ENCODE measurements at regions not wholly inside any gene's neighbourhood (a gene's known extent, or its start where the extent isn't known, plus 50 kb on each side); places are given as distances from the start of the nearest gene placed in this dataset.

DNA sequence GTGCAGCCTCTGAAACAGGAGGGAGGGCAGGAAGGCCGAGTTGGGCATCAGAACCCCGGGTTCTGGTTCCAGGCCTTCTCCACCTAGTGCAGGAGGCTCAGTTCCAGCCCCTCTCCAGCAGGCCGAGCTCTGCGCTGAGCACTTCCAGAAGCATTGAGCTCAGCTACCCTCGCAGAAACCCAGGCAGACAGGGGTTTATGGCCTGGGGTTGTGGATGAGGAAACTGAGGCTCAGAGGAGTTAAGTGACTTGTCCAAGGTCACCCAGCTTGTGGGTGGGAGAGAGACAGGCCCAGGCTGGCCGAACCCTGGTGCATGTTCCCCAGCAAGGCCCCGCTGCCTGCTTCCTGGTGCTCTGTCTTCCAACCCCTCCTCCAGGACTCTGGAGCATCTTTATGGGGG lies 348.9 kb downstream of the PTPRU start:
- Mint-ChIP-seq H3K27me3 (peaks cover 11 to 25% of the 10 kb centered on the region in 2 donors), H3K4me3 (no peak overlapping the region), H3K27ac (no peak overlapping the region), H3K36me3 (no peaks in the 10 kb centered on the region), H3K9me3 (peaks cover 2 to 12% of the 10 kb centered on the region in 2 donors), H3K4me1 (no peaks in the 10 kb centered on the region)
- ATAC-seq (replicated peaks) (no peak), DNase-seq (no peak)

- ATAC-seq (replicated peaks) (no peak), DNase-seq (no peak)
- Mint-ChIP-seq H3K27me3 (peaks cover 11 to 21% of the 10 kb centered on the region in 2 donors), H3K4me3 (no peak overlapping the region), H3K9me3 (peaks cover 0 to 8% of the 10 kb centered on the region in 2 donors), H3K4me1 (no peaks in the 10 kb centered on the region), H3K27ac (no peak overlapping the region), H3K36me3 (no peaks in the 10 kb centered on the region)
Measured at GRCh38 chr1:29584776-29585175, 348.5 kb downstream of the PTPRU start.

DNA sequence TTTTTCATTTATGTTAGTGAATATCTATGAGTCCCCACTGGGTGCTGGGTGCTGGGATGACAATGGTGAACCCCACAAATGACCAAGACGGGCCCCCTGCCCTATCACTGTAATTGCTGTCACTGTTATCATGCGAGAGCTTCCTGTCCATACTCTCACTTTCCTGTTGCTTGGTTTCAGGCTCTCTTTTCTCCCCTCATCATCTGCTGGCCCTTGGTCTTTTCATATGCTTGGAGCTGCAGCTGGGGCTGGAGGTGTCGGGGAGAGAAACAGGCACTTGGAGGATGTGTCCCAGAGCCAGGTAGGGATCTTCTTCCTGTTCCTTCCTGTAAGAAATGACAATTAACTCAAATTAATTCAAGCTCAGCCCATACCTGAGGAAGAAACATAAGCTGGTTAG lies 348.0 kb downstream of the PTPRU start:
- H3K27me3 Mint-ChIP-seq = peaks cover 11 to 21% of the 10 kb centered on the region in 2 donors
- no peaks in the 10 kb centered on the region for H3K4me1 Mint-ChIP-seq
- H3K9me3 Mint-ChIP-seq = peaks cover 0 to 8% of the 10 kb centered on the region in 2 donors
- ATAC-seq (replicated peaks) (no peak), DNase-seq (no peak)
- H3K27ac Mint-ChIP-seq = no peak overlapping the region
- no peaks in the 10 kb centered on the region for H3K36me3 Mint-ChIP-seq
- H3K4me3 Mint-ChIP-seq = no peak overlapping the region

DNA sequence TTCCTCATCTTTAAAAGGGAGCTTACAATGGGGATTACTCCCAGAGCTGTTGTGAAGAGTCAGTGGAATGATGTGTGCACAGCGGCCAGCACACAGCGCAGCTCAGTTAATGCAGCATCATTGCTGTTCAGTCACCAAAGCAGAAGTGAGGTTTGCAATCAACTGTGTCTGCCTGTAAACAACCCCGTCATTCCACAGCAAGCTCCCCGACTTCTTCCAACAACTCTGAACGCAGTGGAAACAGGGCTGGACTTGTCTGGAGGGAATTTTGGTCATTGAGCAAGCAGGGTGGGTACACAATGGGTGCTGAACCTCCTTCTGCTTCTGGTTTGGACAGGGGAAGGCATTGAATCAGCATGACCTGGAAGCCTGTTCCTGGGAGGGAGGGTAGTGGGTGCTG lies 347.4 kb downstream of the PTPRU start:
- no peak overlapping the region for H3K4me3 Mint-ChIP-seq
- H3K9me3 Mint-ChIP-seq = peaks cover 0 to 8% of the 10 kb centered on the region in 2 donors
- no peaks in the 10 kb centered on the region for H3K4me1 Mint-ChIP-seq
- H3K27ac Mint-ChIP-seq = no peak overlapping the region
- no peak for DNase-seq
- ATAC-seq (replicated peaks) = no peak
- H3K36me3 Mint-ChIP-seq = no peaks in the 10 kb centered on the region
- peaks cover 11 to 21% of the 10 kb centered on the region in 2 donors for H3K27me3 Mint-ChIP-seq

GRCh38 chr1:29581256-29581655 lies 344.9 kb downstream of the PTPRU start:
- Mint-ChIP-seq H3K9me3 (no peaks in the 10 kb centered on the region), H3K4me3 (no peak overlapping the region), H3K27ac (no peak overlapping the region), H3K27me3 (peaks cover 0 to 13% of the 10 kb centered on the region in 2 donors), H3K4me1 (no peaks in the 10 kb centered on the region), H3K36me3 (no peaks in the 10 kb centered on the region)
- ATAC-seq (replicated peaks) = no peak
- DNase-seq = no peak

DNA sequence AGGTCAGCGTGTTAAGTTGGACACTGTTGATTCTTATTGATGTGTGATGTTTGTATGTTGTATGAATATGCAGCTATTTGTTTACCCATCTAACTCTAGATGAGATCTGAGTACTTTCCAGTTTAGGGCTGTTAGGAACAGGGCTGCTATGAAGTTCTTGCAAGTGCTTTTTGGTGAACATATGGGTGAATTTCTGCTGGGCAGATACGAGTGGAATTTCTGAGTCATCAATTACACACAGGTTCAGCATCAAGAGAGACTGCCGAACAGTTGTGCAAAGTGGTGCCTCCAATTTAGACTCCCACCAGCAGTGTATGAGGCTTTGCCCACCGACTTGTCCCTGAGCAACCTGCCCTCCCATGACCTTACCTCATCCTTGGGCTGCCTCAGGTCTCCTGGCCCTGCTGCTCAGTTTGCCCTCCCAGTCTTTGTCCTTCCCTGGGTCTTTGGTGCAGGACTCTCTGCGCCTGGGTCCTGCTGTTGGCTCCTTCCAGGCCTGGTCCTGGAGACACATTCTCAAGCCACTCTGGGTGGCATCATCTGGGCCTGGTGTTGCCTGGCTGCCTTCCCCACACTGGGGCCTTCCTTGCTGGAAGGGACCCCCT lies 343.6 kb downstream of the PTPRU start:
- DNase-seq = no peak
- H3K9me3 Mint-ChIP-seq = no peaks in the 10 kb centered on the region
- ATAC-seq (replicated peaks) = no peak
- peaks cover 0 to 6% of the 10 kb centered on the region in 2 donors for H3K27me3 Mint-ChIP-seq
- H3K4me3 Mint-ChIP-seq = no peak overlapping the region
- H3K4me1 Mint-ChIP-seq = no peaks in the 10 kb centered on the region
- H3K36me3 Mint-ChIP-seq = no peaks in the 10 kb centered on the region
- H3K27ac Mint-ChIP-seq = no peak overlapping the region

DNA sequence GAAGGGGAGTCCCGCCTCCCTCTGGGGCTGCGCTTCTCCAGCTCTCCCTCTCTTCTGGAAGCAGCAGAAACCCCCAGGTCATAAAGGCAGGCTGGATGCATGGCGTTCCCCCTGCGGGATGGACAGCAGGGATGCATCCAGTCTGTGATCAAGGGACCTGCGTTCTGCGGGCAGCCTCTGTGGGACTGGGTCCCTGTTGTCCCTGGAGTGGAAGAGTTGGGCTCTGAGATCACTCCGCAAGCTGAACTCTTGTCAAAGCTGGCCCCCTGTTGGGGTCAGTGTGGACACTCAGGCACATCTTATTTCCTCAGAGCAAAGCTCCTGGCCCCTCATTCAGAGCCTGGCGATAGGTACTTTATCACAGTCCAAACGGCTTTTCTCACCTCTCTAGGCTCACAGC lies 341.2 kb downstream of the PTPRU start:
- Mint-ChIP-seq H3K4me1 (no peaks in the 10 kb centered on the region), H3K27ac (no peak overlapping the region), H3K9me3 (no peaks in the 10 kb centered on the region), H3K27me3 (peaks cover 0 to 6% of the 10 kb centered on the region in 2 donors), H3K36me3 (no peaks in the 10 kb centered on the region), H3K4me3 (no peak overlapping the region)
- ATAC-seq (replicated peaks) (no peak), DNase-seq (no peak)

- peaks cover 0 to 6% of the 10 kb centered on the region in 2 donors for H3K27me3 Mint-ChIP-seq
- H3K27ac Mint-ChIP-seq = no peak overlapping the region
- ATAC-seq (replicated peaks) = no peak
- H3K4me1 Mint-ChIP-seq = no peaks in the 10 kb centered on the region
- DNase-seq = no peak
- no peaks in the 10 kb centered on the region for H3K9me3 Mint-ChIP-seq
- no peak overlapping the region for H3K4me3 Mint-ChIP-seq
- H3K36me3 Mint-ChIP-seq = no peaks in the 10 kb centered on the region
Measured at GRCh38 chr1:29576510-29576909, 340.2 kb downstream of the PTPRU start.

- Mint-ChIP-seq H3K4me3 (no peak overlapping the region), H3K4me1 (no peaks in the 10 kb centered on the region), H3K27me3 (peaks cover 0 to 6% of the 10 kb centered on the region in 2 donors), H3K27ac (no peak overlapping the region), H3K9me3 (no peaks in the 10 kb centered on the region), H3K36me3 (no peaks in the 10 kb centered on the region)
- DNase-seq = no peak
- no peak for ATAC-seq (replicated peaks)
Measured at GRCh38 chr1:29575826-29576225, 339.5 kb downstream of the PTPRU start.

- DNase-seq (no peak), ATAC-seq (replicated peaks) (no peak)
- Mint-ChIP-seq H3K36me3 (no peaks in the 10 kb centered on the region), H3K27me3 (peaks cover under 1 to 6% of the 10 kb centered on the region in 2 donors), H3K4me1 (no peaks in the 10 kb centered on the region), H3K27ac (no peak overlapping the region), H3K4me3 (no peak overlapping the region), H3K9me3 (peaks cover 0 to under 1% of the 10 kb centered on the region in 2 donors)
Measured at GRCh38 chr1:29575277-29575676, 339.0 kb downstream of the PTPRU start.

DNA sequence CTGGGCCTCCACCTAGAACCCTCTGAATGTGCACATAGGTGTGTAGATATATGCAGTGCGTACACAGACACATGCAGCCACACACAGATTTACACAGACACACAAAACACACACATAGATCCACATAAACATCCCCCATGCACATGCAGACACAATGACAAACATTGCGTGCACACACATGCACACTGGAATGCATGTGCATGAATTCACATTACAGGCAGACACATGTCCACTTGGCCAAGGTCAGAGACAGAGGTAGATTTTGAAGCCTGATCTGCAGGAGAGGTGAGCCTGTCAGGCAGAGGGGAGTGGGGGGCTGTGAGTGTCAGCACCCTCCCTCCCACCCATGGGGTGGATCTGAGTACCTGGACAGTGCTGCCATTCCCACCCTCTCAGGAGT lies 338.5 kb downstream of the PTPRU start:
- H3K36me3 Mint-ChIP-seq = no peaks in the 10 kb centered on the region
- ATAC-seq (replicated peaks) = no peak

GRCh38 chr1:29569971-29570634 lies 333.8 kb downstream of the PTPRU start:
- no peak for DNase-seq

More for the DNA sequence above, 338.5 kb downstream of the PTPRU start:
- no peaks in the 10 kb centered on the region for H3K4me1 Mint-ChIP-seq
- no peak overlapping the region for H3K4me3 Mint-ChIP-seq
- H3K27ac Mint-ChIP-seq = no peak overlapping the region
- H3K9me3 Mint-ChIP-seq = peaks cover 0 to 3% of the 10 kb centered on the region in 2 donors
- no peak for DNase-seq
- peaks cover 4 to 6% of the 10 kb centered on the region in 2 donors for H3K27me3 Mint-ChIP-seq

DNA sequence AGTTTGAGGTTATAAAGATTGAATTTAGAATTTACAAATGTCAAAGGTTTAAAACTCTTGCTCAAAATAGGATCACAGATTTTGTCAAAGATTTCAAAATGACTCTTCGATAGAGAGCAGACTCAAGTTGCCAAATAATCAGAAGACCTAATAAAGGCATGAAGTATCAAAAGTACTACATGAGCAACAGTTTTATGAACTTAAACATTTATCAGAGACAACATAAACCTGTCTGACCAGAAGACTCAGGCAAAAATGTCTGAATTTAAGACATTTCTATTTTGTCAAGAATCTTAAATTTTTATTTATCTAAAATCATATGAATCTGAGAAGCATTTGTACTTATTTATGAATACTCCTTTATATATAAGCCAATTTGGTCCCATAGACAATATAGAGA lies 330.9 kb downstream of the PTPRU start:
- peaks cover 0 to 7% of the 10 kb centered on the region in 2 donors for H3K27me3 Mint-ChIP-seq
- DNase-seq (no peak), ATAC-seq (replicated peaks) (no peak)
- H3K9me3 Mint-ChIP-seq = peaks cover 30 to 40% of the 10 kb centered on the region in 2 donors
- H3K4me3 Mint-ChIP-seq = no peak overlapping the region
- H3K27ac Mint-ChIP-seq = no peak overlapping the region
- H3K4me1 Mint-ChIP-seq = no peaks in the 10 kb centered on the region
- H3K36me3 Mint-ChIP-seq = no peaks in the 10 kb centered on the region

More at GRCh38 chr1:29569971-29570634, 333.8 kb downstream of the PTPRU start:
- no peak overlapping the region for H3K27ac Mint-ChIP-seq
- no peak overlapping the region for H3K4me3 Mint-ChIP-seq
- H3K36me3 Mint-ChIP-seq = no peaks in the 10 kb centered on the region
- peaks cover 0 to 7% of the 10 kb centered on the region in 2 donors for H3K27me3 Mint-ChIP-seq
- H3K4me1 Mint-ChIP-seq = no peaks in the 10 kb centered on the region
- peaks cover 19 to 26% of the 10 kb centered on the region in 2 donors for H3K9me3 Mint-ChIP-seq
- no peak for ATAC-seq (replicated peaks)

DNA sequence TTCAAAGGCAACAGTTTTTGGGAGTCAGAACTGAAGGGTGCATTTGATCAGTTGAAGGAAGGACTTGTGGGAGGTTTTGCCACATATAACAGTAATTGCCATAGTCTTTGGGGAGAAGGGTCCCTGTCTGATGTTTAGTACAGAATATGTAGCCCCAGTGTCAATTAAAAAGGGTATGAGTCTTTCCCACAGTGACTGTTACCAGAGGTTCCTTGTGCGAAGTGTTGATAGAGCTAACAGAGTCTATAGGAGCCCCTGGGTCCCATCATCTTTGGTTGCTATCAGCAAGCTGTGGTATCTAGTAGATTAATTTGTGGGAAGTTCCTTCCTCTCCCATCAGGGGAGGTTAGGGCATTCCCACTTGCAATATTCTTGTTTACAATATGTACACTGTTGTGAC lies 329.2 kb downstream of the PTPRU start:
- DNase-seq = no peak
- H3K4me3 Mint-ChIP-seq = no peak overlapping the region
- no peaks in the 10 kb centered on the region for H3K36me3 Mint-ChIP-seq
- no peak overlapping the region for H3K27ac Mint-ChIP-seq
- H3K4me1 Mint-ChIP-seq = no peaks in the 10 kb centered on the region
- H3K9me3 Mint-ChIP-seq = peaks cover 33 to 41% of the 10 kb centered on the region in 2 donors
- peaks cover 0 to 7% of the 10 kb centered on the region in 2 donors for H3K27me3 Mint-ChIP-seq
- ATAC-seq (replicated peaks) = no peak

DNA sequence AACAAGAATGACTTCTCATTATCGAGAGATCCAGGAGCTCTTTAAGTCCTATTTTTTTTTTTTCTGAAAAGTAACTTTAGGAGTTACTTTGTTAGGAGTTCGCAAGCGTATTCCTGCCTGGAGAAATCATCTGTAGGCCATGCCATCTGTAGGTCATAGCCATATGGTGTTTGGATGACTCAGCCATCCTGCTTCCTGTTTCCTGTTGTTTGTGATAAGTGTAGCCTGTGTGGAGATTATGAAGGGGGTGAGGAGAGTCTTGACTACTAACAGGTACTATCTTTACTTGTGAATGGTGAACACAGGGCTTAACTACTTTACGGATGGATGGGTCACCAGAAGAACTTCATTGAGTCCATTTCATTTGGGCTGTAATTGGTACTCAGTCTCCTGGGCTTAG lies 327.2 kb downstream of the PTPRU start:
- Mint-ChIP-seq H3K4me3 (no peak overlapping the region), H3K27me3 (peaks cover 0 to 4% of the 10 kb centered on the region in 2 donors), H3K9me3 (peaks cover 27 to 30% of the 10 kb centered on the region in 2 donors), H3K4me1 (no peaks in the 10 kb centered on the region), H3K36me3 (no peaks in the 10 kb centered on the region), H3K27ac (no peak overlapping the region)
- no peak for DNase-seq
- no peak for ATAC-seq (replicated peaks)
